H1 (cell line): ENCODE measurements at regions not wholly inside any gene's neighbourhood (a gene's known extent, or its start where the extent isn't known, plus 50 kb on each side); places are given as distances from the start of the nearest gene placed in this dataset.

ENCODE experiments used
- ATF3 ChIP-seq: IDR thresholded peaks from 2 replicates; pipeline ENCODE4 v1.6.1; 2011; ENCODE audit warnings: low read depth, mild to moderate bottlenecking, low read length; ENCODE audit not compliant: insufficient read depth
- CEBPB ChIP-seq: IDR thresholded peaks from 2 replicates; pipeline ENCODE4 v1.6.1; 2012; ENCODE audit warnings: low read depth, low read length
- CHD2 ChIP-seq: IDR thresholded peaks from 2 replicates; pipeline ENCODE4 v1.6.1; 2012; ENCODE audit warnings: low read length, improper control_type of control experiment
- CTCF ChIP-seq, 3 experiments: IDR thresholded peaks; 1 replicate in 2 of 3; 2 replicates in 1 of 3; pipeline versions ENCODE4 v1.5.1 to v1.6.1; 2011; ENCODE audit warnings: low read length in 3 of 3, mild to moderate bottlenecking in 3 of 3, inconsistent platforms in 2 of 3, low read depth in 1 of 3, moderate library complexity in 1 of 3; ENCODE audit not compliant: insufficient read depth in 1 of 3; ENCODE audit errors: control extremely low read depth in 1 of 3
- EP300 ChIP-seq, 2 experiments: IDR thresholded peaks; 1 replicate in 1 of 2; 2 replicates in 1 of 2; pipeline ENCODE4 v1.6.1; 2011 to 2012; ENCODE audit warnings: low read depth in 2 of 2, low read length in 2 of 2, mild to moderate bottlenecking in 2 of 2, borderline replicate concordance in 1 of 2, inconsistent platforms in 1 of 2, moderate library complexity in 1 of 2
- EZH2 ChIP-seq: fragments of 200-600 bp; sonication (generic); IDR thresholded peaks from 2 replicates; pipeline ENCODE4 v1.7.1; 2012; ENCODE audit warnings: low read depth, mild to moderate bottlenecking, moderate library complexity, low read length, inconsistent platforms; ENCODE audit not compliant: severe bottlenecking
- KDM1A ChIP-seq: fragments of 200-600, 300-600 bp; sonication (generic); IDR thresholded peaks from 2 replicates; pipeline ENCODE4 v1.7.1; 2016; ENCODE audit warnings: mild to moderate bottlenecking, low read length, borderline replicate concordance
- MAX ChIP-seq: IDR thresholded peaks from 2 replicates; pipeline ENCODE4 v1.6.1; 2012; ENCODE audit warnings: inconsistent platforms
- NRF1 ChIP-seq: IDR thresholded peaks from 2 replicates; pipeline ENCODE4 v1.6.1; 2011; ENCODE audit warnings: mild to moderate bottlenecking, low read depth, low read length, improper control_type of control experiment
- POLR2AphosphoS5 ChIP-seq: IDR thresholded peaks from 2 replicates; pipeline ENCODE4 v1.6.1; 2011; ENCODE audit warnings: low read depth, low read length
- RAD21 ChIP-seq, 2 experiments: IDR thresholded peaks in 1 of 2; conservative IDR thresholded peaks in 1 of 2; 2 replicates each; pipeline ENCODE4 v1.6.1; 2011; ENCODE audit warnings: low read depth in 2 of 2, low read length in 2 of 2, improper control_type of control experiment in 1 of 2, inconsistent platforms in 1 of 2, mild to moderate bottlenecking in 1 of 2, moderate library complexity in 1 of 2
- SUZ12 ChIP-seq: fragments of 200-600 bp; sonication (generic); IDR thresholded peaks from 2 replicates; pipeline ENCODE4 v1.6.1; 2012; ENCODE audit warnings: mild to moderate bottlenecking, inconsistent platforms, low read length, moderate library complexity, mixed read lengths
- USF2 ChIP-seq: IDR thresholded peaks from 2 replicates; pipeline ENCODE4 v1.6.1; 2011; ENCODE audit warnings: low read length, improper control_type of control experiment

- no peak for TF ChIP-seq MAX
- no peak for TF ChIP-seq KDM1A
- TF ChIP-seq CTCF (IDR thresholded peaks at IDR 0.05; ENCODE audit: control extremely low read depth in 1 of 3, insufficient read depth in 1 of 3, low read depth in 1 of 3, low read length in 3 of 3) = no peak
- no peak for TF ChIP-seq NRF1
- no peak for TF ChIP-seq RAD21 (IDR thresholded peaks at IDR 0.05 in 1 of 2, conservative IDR thresholded peaks at IDR 0.05 in 1 of 2; ENCODE audit: low read depth in 2 of 2, low read length in 2 of 2)
- no peak for TF ChIP-seq POLR2AphosphoS5
- no peak for TF ChIP-seq USF2
- no peak for TF ChIP-seq SUZ12
- TF ChIP-seq CHD2 = no peak
- TF ChIP-seq EP300 (IDR thresholded peaks at IDR 0.05; ENCODE audit: borderline replicate concordance in 1 of 2, low read depth in 2 of 2, low read length in 2 of 2) = no peak
- no peak for TF ChIP-seq EZH2
- TF ChIP-seq CEBPB = no peak
- no peak for TF ChIP-seq ATF3
Observed at GRCh38 chr5:103827976-103828375, 265.4 kb upstream of the NUDT12 start.
